NK-92 treated with Interleukin-12 subunit alpha and Interleukin-12 subunit beta, amount 100 ng/mL, for 24 hours (cell line): ENCODE measurements at regions not wholly inside any gene's neighbourhood (a gene's known extent, or its start where the extent isn't known, plus 50 kb on each side); places are given as distances from the start of the nearest gene placed in this dataset.

Experiments
- DNase-seq: peaks from one replicate; lab custom pipeline; 2025; lab: John Stamatoyannopoulos, UW

DNA sequence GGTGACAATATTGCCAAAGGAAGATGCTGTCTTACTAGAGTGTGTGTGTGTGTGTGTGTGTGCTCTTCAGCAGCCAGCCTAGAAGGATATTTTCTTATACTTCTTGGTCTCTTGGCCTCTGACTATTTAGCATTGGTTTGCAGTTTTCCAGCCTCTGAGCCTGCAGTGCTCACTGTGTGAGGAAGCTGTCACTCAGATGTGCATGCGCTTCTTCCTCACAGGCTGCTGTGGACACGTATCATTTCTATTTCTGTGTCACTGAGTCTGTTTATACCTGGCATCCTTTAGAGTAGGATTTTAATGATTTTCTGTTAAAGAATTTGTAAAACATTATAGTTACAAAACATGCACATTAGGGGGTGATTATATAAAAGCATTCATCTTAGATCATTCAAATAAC is 83.3 kb downstream of the ALDH8A1 start:
- no peak for DNase-seq

DNA sequence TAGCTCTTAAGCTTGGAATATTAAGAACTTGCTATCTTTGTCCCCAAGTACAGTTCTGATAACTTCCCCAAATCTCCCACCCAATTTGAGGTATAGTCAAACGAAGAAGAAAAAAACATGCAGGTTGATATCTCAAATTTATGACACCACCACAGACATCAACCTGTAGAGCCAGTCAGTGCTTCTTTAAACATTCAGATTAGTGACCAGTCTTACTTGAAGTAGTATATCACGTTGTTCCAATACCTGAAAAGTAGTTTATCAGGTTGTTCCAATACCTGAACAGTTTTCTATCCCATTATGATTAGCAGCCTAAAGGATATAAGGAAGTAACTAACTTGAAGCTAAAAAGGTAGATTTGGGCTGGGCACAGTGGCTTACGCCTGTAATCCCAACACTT is 85.3 kb downstream of the ALDH8A1 start:
- no peak for DNase-seq

- DNase-seq: no peak
These were observed 86.0 kb downstream of the ALDH8A1 start for GRCh38 chr6:134863763-134864510.

- no peak for DNase-seq
These were observed 95.5 kb downstream of the ALDH8A1 start for GRCh38 chr6:134854366-134854765.

DNA sequence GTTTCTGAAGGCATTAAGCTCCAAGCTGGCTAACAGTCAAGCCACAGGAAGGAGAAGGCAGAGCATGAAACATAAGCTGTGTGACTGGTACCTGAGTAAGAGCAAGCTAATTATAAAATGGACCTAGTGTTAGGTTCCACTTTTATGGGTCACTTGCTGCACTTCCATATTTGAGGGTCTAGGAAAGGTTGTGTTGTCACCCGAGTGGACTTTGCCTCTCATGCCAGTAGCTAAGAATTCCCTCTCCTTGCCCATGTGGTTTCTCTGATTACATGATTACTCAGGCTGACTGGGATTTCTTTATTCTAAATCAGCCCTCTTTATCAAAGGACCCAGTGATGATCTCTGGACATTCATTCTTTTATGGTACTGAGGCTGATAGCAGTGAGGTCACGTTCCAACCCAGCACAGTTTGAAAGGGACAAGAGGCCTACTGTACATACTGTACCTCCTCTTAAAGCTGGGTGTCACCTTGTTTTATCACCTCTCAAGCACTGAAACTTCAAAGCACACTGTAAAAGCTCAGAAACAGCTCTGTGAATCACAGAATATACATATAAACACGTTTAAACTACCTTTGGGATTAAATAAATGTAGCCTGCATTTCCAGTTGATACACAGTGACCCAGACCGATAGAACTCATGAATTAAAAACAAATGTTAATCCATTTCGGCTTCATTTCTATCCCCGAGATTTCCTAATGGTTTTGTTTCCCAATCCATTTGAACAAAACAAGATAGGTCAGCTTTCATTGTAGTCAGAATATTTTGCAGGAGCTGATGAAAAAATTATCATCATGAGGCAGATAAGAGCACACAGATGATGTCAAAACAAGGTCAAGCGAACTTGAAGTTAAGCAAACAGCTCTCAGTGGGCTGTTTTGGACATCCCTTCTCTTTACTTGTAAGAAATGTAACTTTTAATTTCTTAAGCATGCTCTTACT is 96.5 kb downstream of the ALDH8A1 start:
- no peak for DNase-seq

GRCh38 chr6:134851548-134851947 is 98.4 kb downstream of the ALDH8A1 start:
- no peak for DNase-seq

- DNase-seq: no peak
These were observed 99.1 kb downstream of the ALDH8A1 start for GRCh38 chr6:134850721-134851305.

DNA sequence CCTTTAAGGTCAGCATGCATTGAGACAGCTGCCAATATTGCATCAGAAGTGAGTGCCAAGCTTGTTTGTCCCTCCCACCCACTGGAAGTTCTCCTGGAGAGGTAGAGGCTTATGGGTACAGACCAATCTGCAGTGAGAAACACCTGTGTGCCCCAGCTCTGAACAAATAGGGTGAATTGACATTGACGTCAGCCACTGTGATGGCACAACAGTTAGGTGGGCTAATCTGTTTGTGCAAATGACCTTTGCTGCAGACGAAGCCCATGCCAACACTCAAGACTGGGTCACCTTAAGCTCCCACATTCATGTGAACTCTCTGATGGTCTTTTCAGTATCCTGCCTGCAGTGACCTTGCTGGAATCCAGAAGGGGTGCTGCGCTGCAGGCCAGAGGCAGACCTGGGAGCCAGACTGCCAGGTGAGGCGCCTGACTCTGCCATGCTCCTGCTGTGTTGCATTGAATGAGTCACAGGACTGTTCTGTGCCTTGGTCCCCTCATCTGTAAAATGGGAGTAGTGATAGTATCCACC is 99.9 kb downstream of the ALDH8A1 start:
- DNase-seq: no peak

DNA sequence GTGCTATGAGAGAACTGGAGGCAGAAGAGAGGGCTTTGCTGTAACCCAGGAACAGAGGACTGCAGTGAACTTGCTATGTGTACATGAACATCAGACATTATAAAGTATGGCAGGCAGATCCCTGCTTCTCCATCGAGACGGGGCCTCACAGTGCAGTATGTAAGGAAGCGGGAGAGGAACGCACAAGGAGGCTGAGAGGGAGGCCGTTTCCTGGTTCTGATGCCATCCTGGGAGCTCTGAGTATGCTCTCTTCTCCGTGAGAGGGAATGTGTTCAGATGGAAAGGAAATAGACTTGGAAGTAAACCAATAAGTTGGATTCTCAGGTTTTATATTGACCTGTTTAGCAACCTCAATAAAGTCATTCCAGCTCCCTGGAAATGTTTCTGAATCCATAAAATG is 101.8 kb downstream of the ALDH8A1 start:
- DNase-seq: no peak

GRCh38 chr6:134846865-134847264 is 103.0 kb downstream of the ALDH8A1 start:
- DNase-seq: no peak

DNA sequence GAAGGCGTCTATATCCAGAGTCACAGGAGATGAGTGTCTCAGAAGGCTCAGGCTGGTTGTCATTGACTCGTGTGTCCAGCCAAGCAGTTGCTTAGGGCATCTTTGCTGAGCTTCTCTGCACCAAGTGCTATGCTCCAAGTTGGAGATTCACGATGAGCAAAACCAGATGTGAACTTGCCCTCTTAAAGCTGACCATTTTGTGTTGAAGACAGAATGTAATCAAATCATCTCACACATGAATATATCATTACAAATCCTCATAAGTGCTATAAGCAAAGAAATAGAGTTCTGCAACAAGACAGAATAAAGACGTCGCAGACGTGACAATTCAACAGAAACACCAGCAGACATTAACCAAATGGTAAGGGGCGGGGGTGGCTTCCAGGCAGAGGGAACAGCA is 103.9 kb downstream of the ALDH8A1 start:
- no peak for DNase-seq

- DNase-seq: no peak
These were observed 105.8 kb downstream of the ALDH8A1 start for GRCh38 chr6:134844120-134844519.

- DNase-seq: no peak
These were observed 109.6 kb downstream of the ALDH8A1 start for GRCh38 chr6:134840086-134840867.

DNA sequence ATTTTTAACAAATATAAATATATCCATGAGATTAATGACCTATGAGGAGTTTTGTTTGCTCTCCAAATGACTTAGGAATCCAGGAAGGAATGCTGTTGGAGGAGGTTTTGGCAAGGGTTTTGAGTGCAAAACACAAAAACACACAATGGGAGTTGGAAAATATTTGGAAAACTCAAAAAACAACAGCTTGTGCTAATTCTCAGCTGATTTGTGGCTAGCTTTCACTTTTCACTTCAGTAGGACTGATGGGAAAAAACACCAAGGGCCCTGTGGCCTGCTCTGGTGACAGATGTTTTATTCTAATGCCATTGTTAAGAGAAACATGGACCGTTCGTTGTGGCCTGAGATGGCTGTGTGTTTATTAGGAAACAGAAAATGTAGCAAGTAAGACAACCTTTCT is 113.9 kb downstream of the ALDH8A1 start:
- DNase-seq: no peak

DNA sequence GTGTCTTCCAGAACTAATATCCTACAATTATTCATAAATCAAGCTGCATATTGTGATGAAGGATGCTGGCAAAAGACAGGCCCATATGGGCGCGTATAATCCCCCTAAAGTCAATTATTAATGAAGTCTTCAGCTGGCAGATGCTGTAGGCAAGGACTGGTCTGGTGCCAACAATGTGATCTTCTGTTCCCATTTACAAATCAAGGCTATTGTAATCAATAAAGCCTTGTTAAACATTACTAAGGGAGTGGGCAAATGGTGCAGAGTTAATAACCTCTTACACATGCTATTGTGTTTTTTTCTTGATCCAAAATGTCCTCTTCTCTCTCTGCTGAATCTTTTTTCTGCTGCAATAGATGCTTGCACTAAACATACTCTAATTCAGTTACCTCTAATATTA is 119.0 kb downstream of the ALDH8A1 start:
- DNase-seq: no peak

DNA sequence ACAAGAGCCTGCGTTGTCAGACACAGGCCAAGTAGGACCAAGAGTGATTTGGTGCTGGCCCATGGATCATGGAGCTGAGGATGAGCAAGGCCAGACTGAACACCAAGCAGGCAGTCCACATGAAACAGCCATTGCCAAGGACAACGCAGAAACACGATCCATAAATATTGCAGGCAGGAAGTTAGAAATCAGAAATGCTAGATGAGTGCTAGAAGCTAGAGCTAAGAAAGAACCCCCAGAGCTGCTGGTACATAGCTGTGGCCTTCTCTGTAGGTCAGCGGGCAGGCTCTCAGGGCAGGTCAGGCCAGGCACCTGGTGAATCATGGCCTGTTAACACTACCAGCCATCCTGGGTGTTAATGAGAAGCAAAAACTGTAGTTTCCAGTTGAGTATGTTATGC is 119.7 kb downstream of the ALDH8A1 start:
- DNase-seq: no peak

GRCh38 chr6:134828641-134829040 is 121.3 kb downstream of the ALDH8A1 start:
- DNase-seq: no peak

DNA sequence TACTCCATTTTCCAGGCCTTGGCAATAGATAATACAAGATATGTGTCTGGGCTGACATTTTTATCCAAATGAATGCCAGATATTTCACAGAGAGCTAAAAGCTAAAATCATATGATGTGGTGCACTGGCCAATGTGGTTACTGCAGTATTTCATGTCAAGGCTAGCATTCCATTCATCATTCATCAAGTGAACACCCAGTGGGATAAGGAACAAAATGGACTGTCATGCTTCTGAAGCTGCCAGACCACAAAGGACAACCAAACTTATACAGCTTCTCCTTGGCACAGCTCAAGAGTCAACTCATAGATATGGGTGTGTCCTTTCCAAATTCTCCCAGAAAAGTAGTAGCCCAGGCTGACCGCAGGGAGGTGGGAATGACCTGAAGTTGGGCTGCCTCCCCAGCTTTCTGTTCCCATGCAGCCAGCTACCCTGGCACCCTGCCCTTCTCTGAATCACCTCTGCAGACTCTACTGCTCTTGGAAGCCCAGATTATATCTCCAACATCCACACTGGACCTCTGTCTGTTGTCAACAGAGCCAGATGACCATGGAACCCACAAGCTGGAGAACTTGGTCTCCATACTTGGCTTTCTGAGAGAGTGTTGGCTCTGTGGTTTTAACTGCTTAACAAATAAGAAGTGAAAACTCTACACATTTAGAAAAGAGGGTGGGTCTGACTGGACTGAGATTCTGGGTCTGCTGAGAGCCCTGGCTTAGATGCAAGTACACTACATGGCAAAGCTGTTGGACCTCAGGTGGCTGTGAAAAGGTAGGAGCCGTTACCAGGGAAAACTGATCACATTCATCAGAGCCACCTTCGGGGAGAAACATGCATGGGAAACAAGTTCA is 122.8 kb downstream of the ALDH8A1 start:
- DNase-seq: no peak

- no peak for DNase-seq
These were observed 126.2 kb downstream of the ALDH8A1 start for GRCh38 chr6:134823710-134824034.

DNA sequence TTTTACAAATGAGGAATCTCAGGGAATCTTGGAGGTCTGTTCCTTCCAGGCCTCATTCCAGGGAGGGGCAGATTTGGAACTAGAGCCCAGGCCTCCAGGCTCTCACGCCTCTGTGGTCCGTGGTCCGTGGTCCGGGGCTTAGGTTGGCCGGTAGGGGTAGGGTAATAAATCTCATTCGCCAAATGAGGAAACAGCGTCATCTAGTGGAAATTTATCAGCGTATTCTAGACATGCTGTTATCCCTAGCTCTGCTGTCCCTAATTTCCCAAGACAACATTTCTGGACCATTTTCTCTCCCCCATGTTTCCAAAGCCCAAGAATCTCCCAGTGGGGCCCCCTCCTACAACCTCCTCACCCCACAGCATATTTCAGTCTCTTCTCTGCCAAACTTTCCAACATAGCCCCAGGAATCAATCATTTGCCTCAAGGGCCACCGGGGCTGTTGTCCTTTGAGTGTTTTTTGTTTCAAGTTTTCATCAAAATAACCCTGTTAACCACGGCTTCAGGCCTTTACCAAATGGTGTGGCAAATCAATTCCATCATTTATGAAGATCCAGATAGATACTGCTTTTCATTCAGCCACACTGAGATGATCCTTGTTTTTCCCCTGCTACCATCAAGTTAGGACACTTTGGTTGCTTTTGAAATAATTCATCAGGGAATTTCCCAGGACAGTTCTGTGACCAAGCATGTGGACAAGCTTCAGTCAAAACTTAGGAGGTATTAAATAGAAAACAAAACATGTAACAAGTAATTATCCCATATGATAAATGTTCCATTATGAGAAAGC is 126.8 kb downstream of the ALDH8A1 start:
- no peak for DNase-seq
